Mesendoderm (in vitro differentiated cells): ENCODE measurements at regions not wholly inside any gene's neighbourhood (a gene's known extent, or its start where the extent isn't known, plus 50 kb on each side); places are given as distances from the start of the nearest gene placed in this dataset.

Source experiments
- DNase-seq: peaks from one replicate; pipeline ENCODE4 v3.0.0; 2013
- H2AK5ac ChIP-seq: 2 replicates; pipeline ENCODE4 v1.6.1; 2013; ENCODE audit warnings: low read length, inconsistent platforms
- H2BK120ac ChIP-seq: 2 replicates; pipeline ENCODE4 v1.6.1; 2013; ENCODE audit warnings: low read depth, mild to moderate bottlenecking, low read length, moderate library complexity, mixed read lengths
- H2BK15ac ChIP-seq: replicated peaks from 2 replicates; pipeline ENCODE4 v1.6.1; 2013; ENCODE audit warnings: low read depth, mild to moderate bottlenecking, moderate library complexity
- H2BK5ac ChIP-seq: 2 replicates; pipeline ENCODE4 v1.6.1; 2013; ENCODE audit warnings: low read length, inconsistent platforms
- H3K18ac ChIP-seq: 2 replicates; pipeline ENCODE4 v1.6.1; 2013; ENCODE audit warnings: mild to moderate bottlenecking, low read length, mixed read lengths
- H3K23ac ChIP-seq: one replicate; pipeline ENCODE4 v1.6.1; 2013; ENCODE audit warnings: low read length
- H3K27ac ChIP-seq: 2 replicates; pipeline ENCODE4 v1.5.1; 2013; ENCODE audit warnings: low read depth, mild to moderate bottlenecking, inconsistent platforms, low read length, moderate library complexity
- H3K27me3 ChIP-seq: 2 replicates; pipeline ENCODE4 v1.6.1; 2013; ENCODE audit warnings: low read length, control low read depth, mild to moderate bottlenecking, inconsistent platforms; ENCODE audit not compliant: insufficient read depth, poor library complexity
- H3K36me3 ChIP-seq: 2 replicates; pipeline ENCODE4 v1.6.1; 2013; ENCODE audit warnings: low read length, inconsistent platforms; ENCODE audit not compliant: control insufficient read depth, insufficient read depth
- H3K4ac ChIP-seq: one replicate; pipeline ENCODE4 v1.6.1; 2013; ENCODE audit warnings: low read depth, mild to moderate bottlenecking, low read length, moderate library complexity
- H3K4me1 ChIP-seq: 2 replicates; pipeline ENCODE4 v1.6.1; 2013; ENCODE audit warnings: low read depth, low read length, inconsistent platforms; ENCODE audit not compliant: control insufficient read depth
- H3K4me2 ChIP-seq: 2 replicates; pipeline ENCODE4 v1.6.1; 2013; ENCODE audit warnings: low read length
- H3K4me3 ChIP-seq: 2 replicates; pipeline ENCODE4 v1.5.1; 2013; ENCODE audit warnings: mild to moderate bottlenecking, low read length
- H3K56ac ChIP-seq: one replicate; pipeline ENCODE4 v1.6.1; 2013; ENCODE audit warnings: low read length
- H3K79me1 ChIP-seq: 2 replicates; pipeline ENCODE4 v1.6.1; 2013; ENCODE audit warnings: low read length, inconsistent platforms
- H3K79me2 ChIP-seq: 2 replicates; pipeline ENCODE4 v1.6.1; 2013; ENCODE audit warnings: mild to moderate bottlenecking, low read length; ENCODE audit not compliant: control insufficient read depth, insufficient read depth
- H3K9ac ChIP-seq: 2 replicates; pipeline ENCODE4 v1.6.1; 2013; ENCODE audit warnings: low read length, inconsistent platforms
- H4K5ac ChIP-seq: one replicate; pipeline ENCODE4 v1.6.1; 2013; ENCODE audit warnings: low read length
- H4K8ac ChIP-seq: one replicate; pipeline ENCODE4 v1.6.1; 2013; ENCODE audit warnings: low read depth, mild to moderate bottlenecking, control low read depth, low read length, moderate library complexity
- WGBS: extraction: QIAGEN DNeasy Blood & Tissue Kit; methylation state at CpG from one replicate; pipeline ENCODE4 v1.1.7; 2013; ENCODE audit warnings: low lambda C conversion rate, missing lambda C conversion rate; ENCODE audit not compliant: insufficient coverage; ENCODE audit errors: extremely low coverage; 5-methylcytosine and 5-hydroxymethylcytosine counted together

DNA sequence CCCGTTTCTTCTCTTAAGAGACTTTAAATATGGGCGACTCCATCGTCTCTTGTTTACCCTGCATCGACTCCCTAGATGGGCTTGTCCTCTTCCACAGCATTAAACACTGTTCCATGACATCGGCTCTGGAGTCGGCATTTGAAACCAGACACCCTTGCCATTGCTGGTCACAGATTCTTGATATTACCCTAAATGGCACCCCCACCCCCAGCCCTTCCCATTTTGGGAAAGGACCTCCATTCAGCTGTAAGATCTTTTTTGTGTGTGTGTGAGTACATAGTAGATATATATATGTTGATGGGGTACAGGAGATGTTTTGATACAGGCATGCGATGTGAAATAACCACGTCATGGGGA lies 51.1 kb upstream of the SH3PXD2B start:
- no peak overlapping the region for H4K8ac ChIP-seq
- H2AK5ac ChIP-seq, result no peak overlapping the region
- H3K56ac ChIP-seq, result no peak overlapping the region
- H3K27me3 ChIP-seq, result no peaks in the 10 kb centered on the region
- no peak overlapping the region for H2BK15ac ChIP-seq
- no peak overlapping the region for H3K27ac ChIP-seq
- DNase-seq, result no peak
- no CpG with 5 or more reads among the region's 8 CpGs for WGBS
- H3K79me2 ChIP-seq, result no peaks in the 10 kb centered on the region
- no peak overlapping the region for H3K23ac ChIP-seq
- H2BK5ac ChIP-seq, result no peak overlapping the region
- H4K5ac ChIP-seq, result no peak overlapping the region
- no peak overlapping the region for H3K4ac ChIP-seq
- no peaks in the 10 kb centered on the region for H3K4me1 ChIP-seq
- no peak overlapping the region for H2BK120ac ChIP-seq
- H3K9ac ChIP-seq, result no peak overlapping the region
- H3K36me3 ChIP-seq, result no peaks in the 10 kb centered on the region
- H3K4me3 ChIP-seq, result no peak overlapping the region
- H3K4me2 ChIP-seq, result no peak overlapping the region
- H3K18ac ChIP-seq, result no peak overlapping the region
- no peaks in the 10 kb centered on the region for H3K79me1 ChIP-seq

- Histone ChIP-seq H2BK15ac (no peak overlapping the region), H3K18ac (no peak overlapping the region), H2BK5ac (no peak overlapping the region), H3K23ac (no peak overlapping the region), H3K79me2 (no peaks in the 10 kb centered on the region), H3K36me3 (no peaks in the 10 kb centered on the region), H3K9ac (no peak overlapping the region), H3K4me2 (no peak overlapping the region), H3K27me3 (no peaks in the 10 kb centered on the region), H3K56ac (no peak overlapping the region), H3K79me1 (no peaks in the 10 kb centered on the region), H2AK5ac (no peak overlapping the region), H2BK120ac (no peak overlapping the region), H3K4ac (no peak overlapping the region), H3K27ac (no peak overlapping the region), H3K4me1 (no peaks in the 10 kb centered on the region), H3K4me3 (no peak overlapping the region), H4K5ac (no peak overlapping the region), H4K8ac (no peak overlapping the region)
- DNase-seq, result no peak
- WGBS, result no CpG with 5 or more reads among the region's 4 CpGs
Observed at GRCh38 chr5:172504701-172505402, 50.5 kb upstream of the SH3PXD2B start.

GRCh38 chr5:172503925-172504700 lies 49.8 kb upstream of the SH3PXD2B start:
- Histone ChIP-seq H3K36me3 (no peaks in the 10 kb centered on the region), H3K23ac (no peak overlapping the region), H3K9ac (no peak overlapping the region), H3K27me3 (no peaks in the 10 kb centered on the region), H3K4me1 (no peaks in the 10 kb centered on the region), H4K8ac (no peak overlapping the region), H3K18ac (no peak overlapping the region), H2BK15ac (no peak overlapping the region), H3K79me2 (no peaks in the 10 kb centered on the region), H3K4me2 (no peak overlapping the region), H3K56ac (no peak overlapping the region), H2BK120ac (no peak overlapping the region), H3K27ac (no peak overlapping the region), H2BK5ac (no peak overlapping the region), H2AK5ac (no peak overlapping the region), H3K79me1 (no peaks in the 10 kb centered on the region), H4K5ac (no peak overlapping the region), H3K4ac (no peak overlapping the region), H3K4me3 (no peak overlapping the region)
- no peak for DNase-seq
- no CpG with 5 or more reads among the region's 10 CpGs for WGBS
